Activated naive CD8-positive, alpha-beta T cell treated with anti-CD3 and anti-CD28 coated beads, Interleukin-2, amount 50 U/mL, for 24 hours (primary cell): ENCODE measurements at regions not wholly inside any gene's neighbourhood (a gene's known extent, or its start where the extent isn't known, plus 50 kb on each side); places are given as distances from the start of the nearest gene placed in this dataset.
"Not testable (repeated sequence)": the region's sequence is repeated elsewhere in the genome, so short reads cannot be mapped to it uniquely, and the experiment has no call there.

Experiments
- ATAC-seq: fragments of 150-1000 bp; cut with Tn5 transposase; one replicate; pipeline ENCODE4 v1.10.0; 2021
- DNase-seq: peaks from one replicate; pipeline ENCODE4 v3.0.0; 2021
- H3K27ac Mint-ChIP-seq: one replicate; pipeline ENCODE4 v1.8.0; 2021; ENCODE audit warnings: mild to moderate bottlenecking, mixed read lengths
- H3K27me3 Mint-ChIP-seq: one replicate; pipeline ENCODE4 v1.8.0; 2021; ENCODE audit warnings: mixed read lengths
- H3K36me3 Mint-ChIP-seq: one replicate; pipeline ENCODE4 v1.8.0; 2021; ENCODE audit warnings: low read depth, mixed read lengths
- H3K4me1 Mint-ChIP-seq: one replicate; pipeline ENCODE4 v1.8.0; 2021; ENCODE audit warnings: mixed read lengths
- H3K4me3 Mint-ChIP-seq: one replicate; pipeline ENCODE4 v1.8.0; 2021; ENCODE audit warnings: mild to moderate bottlenecking, moderate library complexity, mixed read lengths
- H3K9me3 Mint-ChIP-seq: one replicate; pipeline ENCODE4 v1.8.0; 2021; ENCODE audit warnings: mixed read lengths

- no peaks in the 10 kb centered on the region for H3K4me1 Mint-ChIP-seq
- H3K27me3 Mint-ChIP-seq: peaks cover 4% of the 10 kb centered on the region
- H3K9me3 Mint-ChIP-seq: no peaks in the 10 kb centered on the region
- H3K36me3 Mint-ChIP-seq: no peaks in the 10 kb centered on the region
- H3K4me3 Mint-ChIP-seq: no peak overlapping the region
- DNase-seq (no peak), ATAC-seq (no peak)
- no peak overlapping the region for H3K27ac Mint-ChIP-seq
Measured at GRCh38 chr10:113496111-113497109, 56.4 kb upstream of the HABP2 start.

- Mint-ChIP-seq H3K9me3 (no peaks in the 10 kb centered on the region), H3K36me3 (no peaks in the 10 kb centered on the region), H3K27ac (no peak overlapping the region), H3K4me1 (no peaks in the 10 kb centered on the region), H3K27me3 (peaks cover 4% of the 10 kb centered on the region), H3K4me3 (no peak overlapping the region)
- DNase-seq (no peak), ATAC-seq (no peak)
Measured at GRCh38 chr10:113497198-113497597, 55.7 kb upstream of the HABP2 start.

- no peak overlapping the region for H3K4me3 Mint-ChIP-seq
- no peak for ATAC-seq
- DNase-seq: no peak
- peaks cover 4% of the 10 kb centered on the region for H3K27me3 Mint-ChIP-seq
- H3K4me1 Mint-ChIP-seq: no peaks in the 10 kb centered on the region
- H3K36me3 Mint-ChIP-seq: no peaks in the 10 kb centered on the region
- H3K27ac Mint-ChIP-seq: no peak overlapping the region
- H3K9me3 Mint-ChIP-seq: no peaks in the 10 kb centered on the region
Measured at GRCh38 chr10:113498997-113499396, 53.9 kb upstream of the HABP2 start.

GRCh38 chr10:113499806-113500205 is 53.0 kb upstream of the HABP2 start:
- Mint-ChIP-seq H3K27me3 (peaks cover 4% of the 10 kb centered on the region), H3K4me1 (no peaks in the 10 kb centered on the region), H3K4me3 (no peak overlapping the region), H3K9me3 (no peaks in the 10 kb centered on the region), H3K27ac (no peak overlapping the region), H3K36me3 (no peaks in the 10 kb centered on the region)
- no peak for ATAC-seq
- no peak for DNase-seq

- H3K27me3 Mint-ChIP-seq, H3K9me3 Mint-ChIP-seq, DNase-seq, H3K4me1 Mint-ChIP-seq, H3K27ac Mint-ChIP-seq, H3K36me3 Mint-ChIP-seq, ATAC-seq, H3K4me3 Mint-ChIP-seq: not testable (repeated sequence)
Measured at GRCh38 chr10:113501031-113501430, 51.8 kb upstream of the HABP2 start.
